T-helper 1 cell treated with Interleukin-12 subunit alpha and Interleukin-12 subunit beta and Interleukin-4 antibody, amounts not matched to agents 30 ng/mL and 1 ng/mL, for 36 hours (primary cell): ENCODE measurements at regions not wholly inside any gene's neighbourhood (a gene's known extent, or its start where the extent isn't known, plus 50 kb on each side); places are given as distances from the start of the nearest gene placed in this dataset.

Experiments used
- intact Hi-C: fragments of 100-400 bp; cut with micrococcal nuclease; formaldehyde crosslinking; loops from one replicate; pipeline ENCODE4 v1.15.1; 2024

GRCh38 chr1:4600615-4601460 is 53.6 kb upstream of the AJAP1 start:
- intact Hi-C loops = no loop called here

GRCh38 chr1:4601941-4602340 is 52.5 kb upstream of the AJAP1 start:
- intact Hi-C loops = no loop called here

- intact Hi-C loops = no loop called here
These were observed 51.7 kb upstream of the AJAP1 start for GRCh38 chr1:4602462-4603294.

- intact Hi-C loops = no loop called here
These were observed 50.9 kb upstream of the AJAP1 start for GRCh38 chr1:4603295-4604110.
